SK-N-SH treated with all-trans-retinoic acid at 6 μM for 48 hours (cell line): ENCODE measurements at regions not wholly inside any gene's neighbourhood (a gene's known extent, or its start where the extent isn't known, plus 50 kb on each side); places are given as distances from the start of the nearest gene placed in this dataset.

Source experiments
- ATAC-seq: fragments of 200-7000 bp; cut with Tn5 transposase; 3 replicates; pipeline ENCODE4 v1.9.1; 2020; ENCODE audit warnings: mild to moderate bottlenecking, moderate library complexity
- ARNTL ChIP-seq: fragments of 450-650 bp; formaldehyde crosslinking; IDR thresholded peaks from 2 replicates; pipeline ENCODE4 v1.5.0; 2020; ENCODE audit warnings: low read depth, mild to moderate bottlenecking, moderate library complexity, borderline replicate concordance
- CSDC2 ChIP-seq: fragments of 250-450 bp; sonication (Bioruptor Pico); IDR thresholded peaks from 2 replicates; pipeline ENCODE4 v1.5.0; 2020; ENCODE audit warnings: mild to moderate bottlenecking, moderate library complexity
- OSR1 ChIP-seq: fragments of 250-450 bp; sonication (Bioruptor Pico); IDR thresholded peaks from 2 replicates; pipeline ENCODE4 v1.8.0; 2022; ENCODE audit warnings: moderate library complexity, mild to moderate bottlenecking, inconsistent platforms
- RARB ChIP-seq: fragments of 250-450 bp; sonication (Bioruptor Pico); IDR thresholded peaks from 2 replicates; pipeline ENCODE4 v1.8.0; 2021; ENCODE audit warnings: mild to moderate bottlenecking, moderate library complexity
- SNAI2 ChIP-seq: fragments of 250-450 bp; sonication (Bioruptor Pico); IDR thresholded peaks from 2 replicates; pipeline ENCODE4 v1.5.0; 2020; ENCODE audit warnings: mild to moderate bottlenecking, moderate library complexity
- TCF4 ChIP-seq: fragments of 250-450 bp; sonication (Bioruptor Pico); IDR thresholded peaks from 2 replicates; pipeline ENCODE4 v1.8.0; 2021; ENCODE audit warnings: mild to moderate bottlenecking, moderate library complexity, borderline replicate concordance
- ZC3H10 ChIP-seq: fragments of 250-450 bp; sonication (Bioruptor Pico); IDR thresholded peaks from 2 replicates; pipeline ENCODE4 v1.5.1; 2021; ENCODE audit warnings: mild to moderate bottlenecking, moderate library complexity
- ZFP3 ChIP-seq: fragments of 250-450 bp; sonication (Bioruptor Pico); IDR thresholded peaks from 2 replicates; pipeline ENCODE4 v1.5.0; 2020; ENCODE audit warnings: mild to moderate bottlenecking, moderate library complexity
- ZNF565 ChIP-seq: fragments of 450-650 bp; formaldehyde crosslinking; conservative IDR thresholded peaks from 2 replicates; pipeline ENCODE4 v1.5.0; 2020; ENCODE audit warnings: low read depth, mild to moderate bottlenecking, moderate library complexity
- ZNF70 ChIP-seq: fragments of 450-650 bp; formaldehyde crosslinking; IDR thresholded peaks from 2 replicates; pipeline ENCODE4 v1.5.0; 2020; ENCODE audit warnings: mild to moderate bottlenecking, moderate library complexity
- TF ChIP-seq, protein P1 (sequence below): fragments of 250-450 bp; sonication (Bioruptor Pico); IDR thresholded peaks from 2 replicates; pipeline ENCODE4 v1.5.1; 2021; ENCODE audit warnings: mild to moderate bottlenecking, moderate library complexity
- TF ChIP-seq, protein P2 (sequence below): fragments of 250-450 bp; sonication (Bioruptor Pico); IDR thresholded peaks from 2 replicates; pipeline ENCODE4 v1.5.1; 2020; ENCODE audit warnings: low read depth, mild to moderate bottlenecking, moderate library complexity
- TF ChIP-seq, protein P3 (sequence below): fragments of 250-450 bp; sonication (Bioruptor Pico); IDR thresholded peaks from 2 replicates; pipeline ENCODE4 v1.5.0; 2020; ENCODE audit warnings: mild to moderate bottlenecking, moderate library complexity
- TF ChIP-seq, protein P4 (sequence below): fragments of 250-450 bp; sonication (Bioruptor Pico); IDR thresholded peaks from 2 replicates; pipeline ENCODE4 v1.8.0; 2020; ENCODE audit warnings: mild to moderate bottlenecking, moderate library complexity, borderline replicate concordance

DNA sequence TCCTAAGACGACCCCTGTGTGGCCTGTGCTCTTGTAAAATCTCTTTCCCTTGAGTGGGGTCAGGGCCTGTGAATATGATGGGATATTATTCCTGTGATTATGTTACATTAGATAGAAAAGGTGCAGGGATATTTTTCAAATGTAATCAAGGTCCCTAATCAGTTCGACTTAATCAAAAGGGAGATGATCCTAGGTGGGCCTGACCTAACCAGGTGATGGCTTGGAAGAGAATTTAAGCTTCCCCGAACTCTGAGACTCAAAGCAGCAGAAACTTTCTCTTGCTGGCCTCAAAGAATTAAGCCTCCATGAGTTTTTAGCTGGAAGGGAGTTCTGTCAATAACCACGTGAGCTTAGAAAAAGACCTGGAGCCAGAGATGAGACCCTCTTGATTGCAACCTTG, 124.7 kb downstream of the MAF start (continued):
- TF ChIP-seq, protein P1, sequence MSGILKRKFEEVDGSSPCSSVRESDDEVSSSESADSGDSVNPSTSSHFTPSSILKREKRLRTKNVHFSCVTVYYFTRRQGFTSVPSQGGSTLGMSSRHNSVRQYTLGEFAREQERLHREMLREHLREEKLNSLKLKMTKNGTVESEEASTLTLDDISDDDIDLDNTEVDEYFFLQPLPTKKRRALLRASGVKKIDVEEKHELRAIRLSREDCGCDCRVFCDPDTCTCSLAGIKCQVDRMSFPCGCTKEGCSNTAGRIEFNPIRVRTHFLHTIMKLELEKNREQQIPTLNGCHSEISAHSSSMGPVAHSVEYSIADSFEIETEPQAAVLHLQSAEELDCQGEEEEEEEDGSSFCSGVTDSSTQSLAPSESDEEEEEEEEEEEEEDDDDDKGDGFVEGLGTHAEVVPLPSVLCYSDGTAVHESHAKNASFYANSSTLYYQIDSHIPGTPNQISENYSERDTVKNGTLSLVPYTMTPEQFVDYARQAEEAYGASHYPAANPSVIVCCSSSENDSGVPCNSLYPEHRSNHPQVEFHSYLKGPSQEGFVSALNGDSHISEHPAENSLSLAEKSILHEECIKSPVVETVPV (CRISPR knock-in tag): no peak
- TF ChIP-seq TCF4 (CRISPR knock-in tag): no peak
- TF ChIP-seq, protein P2, sequence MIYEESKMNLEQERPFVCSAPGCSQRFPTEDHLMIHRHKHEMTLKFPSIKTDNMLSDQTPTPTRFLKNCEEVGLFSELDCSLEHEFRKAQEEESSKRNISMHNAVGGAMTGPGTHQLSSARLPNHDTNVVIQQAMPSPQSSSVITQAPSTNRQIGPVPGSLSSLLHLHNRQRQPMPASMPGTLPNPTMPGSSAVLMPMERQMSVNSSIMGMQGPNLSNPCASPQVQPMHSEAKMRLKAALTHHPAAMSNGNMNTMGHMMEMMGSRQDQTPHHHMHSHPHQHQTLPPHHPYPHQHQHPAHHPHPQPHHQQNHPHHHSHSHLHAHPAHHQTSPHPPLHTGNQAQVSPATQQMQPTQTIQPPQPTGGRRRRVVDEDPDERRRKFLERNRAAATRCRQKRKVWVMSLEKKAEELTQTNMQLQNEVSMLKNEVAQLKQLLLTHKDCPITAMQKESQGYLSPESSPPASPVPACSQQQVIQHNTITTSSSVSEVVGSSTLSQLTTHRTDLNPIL (CRISPR knock-in tag): no peak
- no peak for TF ChIP-seq RARB

DNA sequence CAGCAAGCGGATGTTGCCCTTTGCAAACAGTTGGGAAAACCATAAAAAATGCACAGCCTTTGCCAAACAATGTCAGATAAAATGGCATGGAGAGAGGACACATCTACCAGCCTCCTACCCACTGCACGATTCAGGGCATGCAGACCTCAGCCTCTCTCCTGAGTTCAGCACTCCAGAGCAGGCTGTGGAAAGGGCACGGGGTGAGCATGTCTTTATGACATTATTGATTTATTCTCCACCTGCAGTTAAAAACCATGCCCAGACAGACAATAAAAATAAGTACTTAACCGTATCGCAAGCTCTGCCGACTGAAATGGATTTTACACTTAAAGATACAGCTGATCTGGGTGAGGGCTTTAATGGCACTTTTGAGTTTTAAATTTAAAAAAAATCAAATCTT, 127.1 kb downstream of the MAF start:
- TF ChIP-seq, protein P3, sequence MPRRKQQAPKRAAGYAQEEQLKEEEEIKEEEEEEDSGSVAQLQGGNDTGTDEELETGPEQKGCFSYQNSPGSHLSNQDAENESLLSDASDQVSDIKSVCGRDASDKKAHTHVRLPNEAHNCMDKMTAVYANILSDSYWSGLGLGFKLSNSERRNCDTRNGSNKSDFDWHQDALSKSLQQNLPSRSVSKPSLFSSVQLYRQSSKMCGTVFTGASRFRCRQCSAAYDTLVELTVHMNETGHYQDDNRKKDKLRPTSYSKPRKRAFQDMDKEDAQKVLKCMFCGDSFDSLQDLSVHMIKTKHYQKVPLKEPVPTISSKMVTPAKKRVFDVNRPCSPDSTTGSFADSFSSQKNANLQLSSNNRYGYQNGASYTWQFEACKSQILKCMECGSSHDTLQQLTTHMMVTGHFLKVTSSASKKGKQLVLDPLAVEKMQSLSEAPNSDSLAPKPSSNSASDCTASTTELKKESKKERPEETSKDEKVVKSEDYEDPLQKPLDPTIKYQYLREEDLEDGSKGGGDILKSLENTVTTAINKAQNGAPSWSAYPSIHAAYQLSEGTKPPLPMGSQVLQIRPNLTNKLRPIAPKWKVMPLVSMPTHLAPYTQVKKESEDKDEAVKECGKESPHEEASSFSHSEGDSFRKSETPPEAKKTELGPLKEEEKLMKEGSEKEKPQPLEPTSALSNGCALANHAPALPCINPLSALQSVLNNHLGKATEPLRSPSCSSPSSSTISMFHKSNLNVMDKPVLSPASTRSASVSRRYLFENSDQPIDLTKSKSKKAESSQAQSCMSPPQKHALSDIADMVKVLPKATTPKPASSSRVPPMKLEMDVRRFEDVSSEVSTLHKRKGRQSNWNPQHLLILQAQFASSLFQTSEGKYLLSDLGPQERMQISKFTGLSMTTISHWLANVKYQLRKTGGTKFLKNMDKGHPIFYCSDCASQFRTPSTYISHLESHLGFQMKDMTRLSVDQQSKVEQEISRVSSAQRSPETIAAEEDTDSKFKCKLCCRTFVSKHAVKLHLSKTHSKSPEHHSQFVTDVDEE (CRISPR knock-in tag): no peak
- TF ChIP-seq SNAI2 (CRISPR knock-in tag) (no peak), ZFP3 (CRISPR knock-in tag) (no peak)
- no peak for ATAC-seq

DNA sequence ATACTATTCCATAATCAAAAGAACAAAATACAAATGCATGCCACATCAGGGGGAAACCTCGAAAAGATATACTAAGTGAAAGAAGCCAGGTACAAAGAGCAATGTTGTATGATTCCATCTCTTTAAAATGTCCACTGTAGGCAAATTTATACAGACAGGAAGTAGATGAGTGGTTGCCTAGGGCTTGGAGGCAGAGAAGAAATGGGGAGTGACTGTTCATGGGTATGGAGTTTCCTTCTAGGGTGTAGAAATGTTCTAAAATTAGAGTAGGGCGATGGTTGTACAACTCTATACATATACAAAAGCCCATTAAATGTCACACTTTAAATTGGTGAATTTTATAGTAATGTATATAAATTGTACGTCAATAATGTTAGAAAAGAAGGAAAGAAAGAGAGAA, 128.1 kb downstream of the MAF start:
- ATAC-seq: no peak
- TF ChIP-seq, protein P4, sequence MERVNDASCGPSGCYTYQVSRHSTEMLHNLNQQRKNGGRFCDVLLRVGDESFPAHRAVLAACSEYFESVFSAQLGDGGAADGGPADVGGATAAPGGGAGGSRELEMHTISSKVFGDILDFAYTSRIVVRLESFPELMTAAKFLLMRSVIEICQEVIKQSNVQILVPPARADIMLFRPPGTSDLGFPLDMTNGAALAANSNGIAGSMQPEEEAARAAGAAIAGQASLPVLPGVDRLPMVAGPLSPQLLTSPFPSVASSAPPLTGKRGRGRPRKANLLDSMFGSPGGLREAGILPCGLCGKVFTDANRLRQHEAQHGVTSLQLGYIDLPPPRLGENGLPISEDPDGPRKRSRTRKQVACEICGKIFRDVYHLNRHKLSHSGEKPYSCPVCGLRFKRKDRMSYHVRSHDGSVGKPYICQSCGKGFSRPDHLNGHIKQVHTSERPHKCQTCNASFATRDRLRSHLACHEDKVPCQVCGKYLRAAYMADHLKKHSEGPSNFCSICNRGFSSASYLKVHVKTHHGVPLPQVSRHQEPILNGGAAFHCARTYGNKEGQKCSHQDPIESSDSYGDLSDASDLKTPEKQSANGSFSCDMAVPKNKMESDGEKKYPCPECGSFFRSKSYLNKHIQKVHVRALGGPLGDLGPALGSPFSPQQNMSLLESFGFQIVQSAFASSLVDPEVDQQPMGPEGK (CRISPR knock-in tag): no peak
- TF ChIP-seq, protein P3 (CRISPR knock-in tag): no peak
- no peak for TF ChIP-seq ZC3H10 (CRISPR knock-in tag)
- TF ChIP-seq ZNF565 (CRISPR knock-in tag): no peak
- TF ChIP-seq ARNTL (CRISPR knock-in tag): no peak
- no peak for TF ChIP-seq ZNF70
- TF ChIP-seq CSDC2: no peak
- TF ChIP-seq OSR1 (CRISPR knock-in tag): no peak
- TF ChIP-seq RARB: no peak
- TF ChIP-seq TCF4 (CRISPR knock-in tag): no peak
- no peak for TF ChIP-seq ZFP3 (CRISPR knock-in tag)
- TF ChIP-seq, all 23 proteins: peak for 0

DNA sequence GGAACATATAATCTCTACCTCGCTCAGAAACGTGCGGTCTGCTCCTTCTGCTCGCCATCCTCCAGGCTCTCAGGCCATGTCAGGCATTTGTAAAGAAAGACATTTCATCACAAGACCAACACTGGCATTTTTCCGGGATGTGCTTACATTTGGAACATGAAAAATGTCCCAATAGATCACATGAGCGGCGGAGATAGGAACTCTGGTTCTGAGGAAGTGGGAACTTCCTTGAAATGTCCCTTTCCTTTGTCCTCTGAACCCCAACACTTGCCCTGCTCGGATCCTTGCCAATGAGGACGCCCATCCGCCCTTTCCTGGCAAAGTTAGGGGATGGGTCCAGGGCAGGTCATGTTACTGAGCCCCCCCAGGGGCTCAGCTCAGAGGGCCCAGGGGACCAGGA, 130.5 kb downstream of the MAF start:
- no peak for TF ChIP-seq OSR1 (CRISPR knock-in tag)
- no peak for ATAC-seq

DNA sequence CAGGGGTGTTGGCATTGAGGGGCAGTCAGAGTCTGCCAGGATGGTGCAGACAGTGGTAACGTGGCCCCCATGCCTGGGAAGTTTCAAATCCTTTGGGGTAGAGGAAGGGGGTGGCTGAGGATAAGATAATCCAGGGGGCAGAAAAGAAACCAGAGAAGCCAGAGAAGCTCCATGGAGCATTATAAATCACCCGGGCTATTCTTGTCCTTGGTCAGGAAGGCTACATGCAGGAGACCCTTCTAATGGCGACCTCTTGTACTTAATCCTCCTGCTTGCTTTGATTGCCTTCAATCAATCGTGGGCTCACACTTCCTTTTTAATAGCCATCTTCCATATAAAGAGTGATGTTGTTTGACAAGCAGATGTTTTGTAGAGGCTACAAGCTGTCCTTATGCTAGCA, 131.9 kb downstream of the MAF start:
- TF ChIP-seq SNAI2 (CRISPR knock-in tag) (no peak), ZC3H10 (CRISPR knock-in tag) (no peak)
- ATAC-seq: no peak
